ENCODE measurements at regions not wholly inside any gene's neighbourhood (a gene's known extent, or its start where the extent isn't known, plus 50 kb on each side); places are given as distances from the start of the nearest gene placed in this dataset.

- TF ChIP-seq CTCF (IDR thresholded peaks at IDR 0.05): no peak
- no peak for TF ChIP-seq EP300 (IDR thresholded peaks at IDR 0.05)
- no peak for TF ChIP-seq POLR2A (IDR thresholded peaks at IDR 0.05)
Observed at GRCh38 chr2:38174646-38175423, 98.9 kb upstream of the CYP1B1 start.
